Neural crest cell (in vitro differentiated cells): ENCODE measurements at regions not wholly inside any gene's neighbourhood (a gene's known extent, or its start where the extent isn't known, plus 50 kb on each side); places are given as distances from the start of the nearest gene placed in this dataset.

Experiments
- DNase-seq: peaks from one replicate; pipeline ENCODE4 v3.0.0; 2021; ENCODE audit warnings: low read depth, mixed read lengths, low spot score
- H3K27ac Mint-ChIP-seq: one replicate; pipeline ENCODE4 v1.8.0; 2021; ENCODE audit warnings: mild to moderate bottlenecking, mixed read lengths; ENCODE audit not compliant: unreplicated experiment
- H3K27me3 Mint-ChIP-seq: 2 replicates; pipeline ENCODE4 v1.8.0; 2021; ENCODE audit warnings: low read depth, mild to moderate bottlenecking, mixed read lengths
- H3K36me3 Mint-ChIP-seq: 2 replicates; pipeline ENCODE4 v1.8.0; 2021; ENCODE audit warnings: low read depth, mild to moderate bottlenecking, mixed read lengths
- H3K4me1 Mint-ChIP-seq: 2 replicates; pipeline ENCODE4 v1.8.0; 2021; ENCODE audit warnings: mixed read lengths
- H3K4me3 Mint-ChIP-seq: one replicate; pipeline ENCODE4 v1.8.0; 2021; ENCODE audit warnings: mild to moderate bottlenecking, mixed read lengths
- H3K9me3 Mint-ChIP-seq: 2 replicates; pipeline ENCODE4 v1.8.0; 2021; ENCODE audit warnings: mixed read lengths
- CTCF ChIP-seq: fragments of 200-600 bp; sonication (generic); conservative IDR thresholded peaks from 2 replicates; pipeline ENCODE4 v1.5.0; 2021; ENCODE audit warnings: antibody characterized with exemption, mild to moderate bottlenecking

GRCh38 chr16:80466024-80466987 is 74.5 kb upstream of the DYNLRB2 start:
- DNase-seq = peak; percentile 74
- Mint-ChIP-seq H3K27ac (no peak overlapping the region), H3K4me3 (no peak overlapping the region), H3K36me3 (no peaks in the 10 kb centered on the region), H3K4me1 (peaks cover 9% of the 10 kb centered on the region), H3K27me3 (peaks cover 9% of the 10 kb centered on the region), H3K9me3 (no peaks in the 10 kb centered on the region)
- TF ChIP-seq CTCF = peak; percentile 97

- no peaks in the 10 kb centered on the region for H3K9me3 Mint-ChIP-seq
- H3K27me3 Mint-ChIP-seq = peaks cover 9% of the 10 kb centered on the region
- no peaks in the 10 kb centered on the region for H3K36me3 Mint-ChIP-seq
- DNase-seq = no peak
- H3K4me3 Mint-ChIP-seq = no peak overlapping the region
- peak overlapping the region; percentile 6 for H3K27ac Mint-ChIP-seq
- TF ChIP-seq CTCF = no peak
- peaks cover 9% of the 10 kb centered on the region for H3K4me1 Mint-ChIP-seq
Measured at GRCh38 chr16:80463751-80464495, 76.9 kb upstream of the DYNLRB2 start.

GRCh38 chr16:80463326-80463725 is 77.5 kb upstream of the DYNLRB2 start:
- H3K36me3 Mint-ChIP-seq = no peaks in the 10 kb centered on the region
- H3K4me1 Mint-ChIP-seq = peaks cover 9% of the 10 kb centered on the region
- peak overlapping the region; percentile 6 for H3K27ac Mint-ChIP-seq
- H3K9me3 Mint-ChIP-seq = no peaks in the 10 kb centered on the region
- DNase-seq = no peak
- peaks cover 9% of the 10 kb centered on the region for H3K27me3 Mint-ChIP-seq
- H3K4me3 Mint-ChIP-seq = no peak overlapping the region
- no peak for TF ChIP-seq CTCF

GRCh38 chr16:80462917-80463316 is 77.9 kb upstream of the DYNLRB2 start:
- Mint-ChIP-seq H3K27me3 (peaks cover 9% of the 10 kb centered on the region), H3K4me1 (peaks cover 9% of the 10 kb centered on the region), H3K4me3 (no peak overlapping the region), H3K9me3 (no peaks in the 10 kb centered on the region), H3K36me3 (no peaks in the 10 kb centered on the region), H3K27ac (no peak overlapping the region)
- no peak for DNase-seq
- no peak for TF ChIP-seq CTCF

GRCh38 chr16:80460988-80461387 is 79.8 kb upstream of the DYNLRB2 start:
- Mint-ChIP-seq H3K9me3 (peaks cover 3% of the 10 kb centered on the region), H3K36me3 (no peaks in the 10 kb centered on the region), H3K27ac (no peak overlapping the region), H3K27me3 (peaks cover 12% of the 10 kb centered on the region), H3K4me1 (peaks cover 2% of the 10 kb centered on the region), H3K4me3 (no peak overlapping the region)
- DNase-seq = no peak
- TF ChIP-seq CTCF = no peak
